HFF-Myc (cell line): ENCODE measurements at regions not wholly inside any gene's neighbourhood (a gene's known extent, or its start where the extent isn't known, plus 50 kb on each side); places are given as distances from the start of the nearest gene placed in this dataset.

ENCODE experiments used
- DNase-seq: peaks from one replicate; pipeline ENCODE4 v3.0.0-alpha.2; 2011; ENCODE audit warnings: low read depth; ENCODE audit errors: extremely low read depth
- H3K4me3 ChIP-seq: replicated peaks from 2 replicates; pipeline ENCODE4 v1.5.1; 2011; ENCODE audit warnings: low read depth, mild to moderate bottlenecking, control low read depth, low read length
- TF ChIP-seq, protein P1 (sequence below): IDR thresholded peaks from 2 replicates; pipeline ENCODE4 v1.5.1; 2012; ENCODE audit warnings: mild to moderate bottlenecking, low read depth, low read length, control low read depth; ENCODE audit errors: missing control alignments

DNA sequence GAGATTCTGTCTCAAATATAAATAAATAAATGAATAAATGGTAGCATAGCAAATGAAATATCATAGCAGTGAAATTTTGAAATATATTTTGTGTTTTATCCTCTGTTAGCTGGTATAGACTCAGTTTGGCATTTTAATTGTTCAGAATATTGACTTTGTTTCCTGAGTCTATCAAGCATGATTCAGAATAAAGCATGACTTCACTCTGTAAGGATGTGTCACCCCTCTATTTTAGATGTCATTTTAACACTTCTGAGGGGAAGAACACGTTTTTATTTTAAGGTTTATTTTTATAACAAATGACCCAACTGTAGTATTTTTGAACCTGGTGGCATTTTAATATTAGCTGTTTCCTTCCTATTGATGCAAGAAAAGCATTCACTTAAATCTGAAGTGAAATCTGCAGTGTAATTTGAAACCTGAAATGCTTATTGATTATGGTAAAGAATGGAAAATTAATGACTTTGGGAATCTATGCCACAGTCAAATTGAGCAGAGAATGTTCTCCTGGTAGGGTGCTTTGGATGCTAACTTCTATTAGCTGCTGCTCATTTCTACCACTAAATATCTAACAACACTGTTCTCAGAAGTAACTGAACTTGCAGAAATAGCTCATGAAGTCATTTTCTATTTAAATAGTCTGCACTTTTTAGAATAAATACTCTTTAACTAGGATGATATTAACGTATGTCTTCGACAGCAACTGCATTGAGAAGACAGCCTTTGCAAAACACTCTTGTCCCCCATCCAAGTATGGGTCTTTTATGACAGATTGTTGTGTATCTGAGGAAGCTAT lies 114.2 kb downstream of the SOX4 start:
- DNase-seq: no peak
- no peak overlapping the region for H3K4me3 ChIP-seq
- TF ChIP-seq, protein P1, sequence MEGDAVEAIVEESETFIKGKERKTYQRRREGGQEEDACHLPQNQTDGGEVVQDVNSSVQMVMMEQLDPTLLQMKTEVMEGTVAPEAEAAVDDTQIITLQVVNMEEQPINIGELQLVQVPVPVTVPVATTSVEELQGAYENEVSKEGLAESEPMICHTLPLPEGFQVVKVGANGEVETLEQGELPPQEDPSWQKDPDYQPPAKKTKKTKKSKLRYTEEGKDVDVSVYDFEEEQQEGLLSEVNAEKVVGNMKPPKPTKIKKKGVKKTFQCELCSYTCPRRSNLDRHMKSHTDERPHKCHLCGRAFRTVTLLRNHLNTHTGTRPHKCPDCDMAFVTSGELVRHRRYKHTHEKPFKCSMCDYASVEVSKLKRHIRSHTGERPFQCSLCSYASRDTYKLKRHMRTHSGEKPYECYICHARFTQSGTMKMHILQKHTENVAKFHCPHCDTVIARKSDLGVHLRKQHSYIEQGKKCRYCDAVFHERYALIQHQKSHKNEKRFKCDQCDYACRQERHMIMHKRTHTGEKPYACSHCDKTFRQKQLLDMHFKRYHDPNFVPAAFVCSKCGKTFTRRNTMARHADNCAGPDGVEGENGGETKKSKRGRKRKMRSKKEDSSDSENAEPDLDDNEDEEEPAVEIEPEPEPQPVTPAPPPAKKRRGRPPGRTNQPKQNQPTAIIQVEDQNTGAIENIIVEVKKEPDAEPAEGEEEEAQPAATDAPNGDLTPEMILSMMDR: no peak

- TF ChIP-seq, protein P1: no peak
- DNase-seq: no peak
- H3K4me3 ChIP-seq: no peak overlapping the region
Measured at GRCh38 chr6:21708320-21708580, 114.7 kb downstream of the SOX4 start.

- no peak for DNase-seq
- H3K4me3 ChIP-seq: no peak overlapping the region
- TF ChIP-seq, protein P1: no peak
Measured at GRCh38 chr6:21710216-21710615, 116.7 kb downstream of the SOX4 start.

DNA sequence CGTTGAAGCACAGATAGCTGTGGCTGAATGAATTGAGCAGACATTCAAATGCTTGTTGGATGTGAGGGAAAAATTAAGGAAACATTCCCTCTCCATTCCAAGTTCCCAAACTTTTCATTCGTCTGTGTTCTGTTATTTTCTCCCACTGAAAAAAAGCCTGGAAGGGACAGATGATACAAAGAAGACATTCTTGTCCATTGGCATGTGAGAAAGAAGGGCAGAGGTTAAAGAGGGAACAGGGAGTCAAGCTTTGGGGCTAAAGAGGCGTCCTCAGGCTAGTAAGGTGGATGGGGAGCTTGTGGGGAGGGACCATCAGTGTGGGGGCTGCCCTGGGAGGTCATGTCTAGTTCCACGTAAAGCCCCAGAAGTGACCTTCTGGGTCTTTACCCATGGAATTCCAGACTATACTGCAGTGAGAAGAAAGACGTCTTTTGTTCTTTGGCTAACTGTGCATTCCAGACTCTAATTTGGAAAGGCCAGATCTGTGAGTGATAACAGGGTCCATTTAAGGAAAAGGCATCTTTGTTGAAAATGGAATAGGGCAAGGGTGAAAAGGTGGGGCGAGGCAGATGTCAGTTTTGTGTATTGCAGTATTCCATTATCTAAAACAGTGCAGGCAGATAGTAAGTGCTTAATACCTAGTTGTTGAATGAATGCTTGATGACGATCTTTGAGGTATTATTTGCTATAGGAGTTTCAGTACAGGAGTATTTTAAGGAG lies 117.5 kb downstream of the SOX4 start:
- no peak overlapping the region for H3K4me3 ChIP-seq
- DNase-seq: no peak
- TF ChIP-seq, protein P1: no peak

DNA sequence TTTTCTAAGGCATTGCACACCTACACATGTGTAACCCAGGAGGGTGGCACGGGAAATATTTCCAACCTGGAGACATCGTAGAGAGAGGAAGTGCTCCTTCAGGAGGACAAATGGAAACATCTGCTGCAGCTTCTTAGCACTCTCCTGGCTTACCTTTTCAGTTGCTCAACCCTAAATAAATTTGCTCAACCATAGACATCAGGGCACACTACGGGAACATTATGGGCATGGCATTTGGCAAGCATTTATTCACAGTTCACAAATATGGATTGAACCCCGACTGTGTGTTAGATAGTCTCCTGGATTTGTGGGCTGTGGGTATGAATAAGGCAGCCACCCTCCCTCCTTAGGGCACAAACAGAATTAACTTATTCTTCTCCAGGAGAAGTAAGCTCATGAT lies 118.7 kb downstream of the SOX4 start:
- TF ChIP-seq, protein P1: no peak
- H3K4me3 ChIP-seq: no peak overlapping the region
- DNase-seq: no peak

- TF ChIP-seq, protein P1: no peak
- no peak overlapping the region for H3K4me3 ChIP-seq
- DNase-seq: no peak
Measured at GRCh38 chr6:21713481-21713880, 119.9 kb downstream of the SOX4 start.

- TF ChIP-seq, protein P1: no peak
- DNase-seq: no peak
- no peak overlapping the region for H3K4me3 ChIP-seq
Measured at GRCh38 chr6:21715180-21715579, 121.6 kb downstream of the SOX4 start.
